K562 (cell line): ENCODE measurements at regions not wholly inside any gene's neighbourhood (a gene's known extent, or its start where the extent isn't known, plus 50 kb on each side); places are given as distances from the start of the nearest gene placed in this dataset.
"Not testable (repeated sequence)": the region's sequence is repeated elsewhere in the genome, so short reads cannot be mapped to it uniquely, and the experiment has no call there.

Experiments
- ATAC-seq: fragments of 200-7000 bp; cut with Tn5 transposase; 3 replicates; pipeline ENCODE4 v1.9.1; 2020; ENCODE audit warnings: moderate library complexity
- BruUV-seq: library from RNA; stranded (reverse); fragments of 400-500 nt; replicated peaks from 2 replicates; lab custom pipeline; 2021; lab: Mats Ljungman, UMichigan
- CTCF ChIA-PET: fragments of 300-600 bp; formaldehyde crosslinking; extraction: SDS; loops from one replicate; lab custom pipeline; 2021; ENCODE audit warnings: low intra/inter-chr PET ratio; lab: Yijun Ruan, JAX
- POLR2A ChIA-PET: fragments of 300-600, 350-650 bp; sonication (Branson Sonifier 250); formaldehyde crosslinking; extraction: SDS; loops from one replicate; lab custom pipeline; 2021; ENCODE audit warnings: antibody characterized with exemption, inconsistent platforms; lab: Yijun Ruan, JAX
- DNase-seq, 4 experiments: peaks; one replicate each; pipeline versions ENCODE4 v3.0.0 to v3.0.0-alpha.2; 2011 to 2018; ENCODE audit warnings: low spot score in 3 of 4, mixed read lengths in 3 of 4; ENCODE audit errors: extremely low read depth in 1 of 4
- FAIRE-seq: peaks from 2 replicates; lab custom pipeline; 2011; peaks lifted over from hg19 to GRCh38; lab: Jason Lieb, UNC
- H2AFZ ChIP-seq: 2 replicates; pipeline ENCODE4 v1.6.0; 2011; ENCODE audit warnings: low read depth, low read length, control low read depth, inconsistent platforms
- H3K27ac ChIP-seq: fragments of 200-600 bp; 3 replicates; pipeline ENCODE4 v1.8.0; 2011; ENCODE audit warnings: low read depth, mild to moderate bottlenecking, control low read depth, inconsistent platforms, low read length, moderate library complexity, mixed read lengths; ENCODE audit errors: extremely low read depth
- H3K27me3 ChIP-seq, 2 experiments: fragments of 300-600 bp in 1 of 2; 2 replicates in 1 of 2; 3 replicates in 1 of 2; pipeline versions ENCODE4 v1.6.0 to v1.8.0; 2011; ENCODE audit warnings: inconsistent platforms in 2 of 2, low read length in 2 of 2, mild to moderate bottlenecking in 1 of 2, mixed read lengths in 1 of 2, moderate library complexity in 1 of 2; ENCODE audit not compliant: control insufficient read depth in 2 of 2, insufficient read depth in 2 of 2
- H3K36me3 ChIP-seq: fragments of 300-600 bp; 3 replicates; pipeline ENCODE4 v1.8.0; 2011; ENCODE audit warnings: mild to moderate bottlenecking, low read length, inconsistent platforms; ENCODE audit not compliant: control insufficient read depth, insufficient read depth
- H3K4me1 ChIP-seq, 2 experiments: fragments of 200-600 bp in 1 of 2; replicated peaks in 1 of 2; 2 replicates in 1 of 2; 3 replicates in 1 of 2; pipeline versions ENCODE4 v1.5.1 to v1.8.0; 2011; ENCODE audit warnings: inconsistent platforms in 2 of 2, low read length in 2 of 2, mild to moderate bottlenecking in 1 of 2, mixed read lengths in 1 of 2, moderate library complexity in 1 of 2; ENCODE audit not compliant: control insufficient read depth in 2 of 2, insufficient read depth in 2 of 2
- H3K4me2 ChIP-seq: 2 replicates; pipeline ENCODE4 v1.6.1; 2011; ENCODE audit warnings: low read length, control low read depth, inconsistent platforms, mixed read lengths; ENCODE audit not compliant: insufficient read depth
- H3K4me3 ChIP-seq: fragments of 200-600 bp; sonication (generic), shearing (Covaris generic); 2 replicates; pipeline ENCODE4 v1.5.1; 2016; ENCODE audit warnings: control low read depth, inconsistent platforms
- H3K79me2 ChIP-seq: fragments of 200-600 bp; 3 replicates; pipeline ENCODE4 v1.8.0; 2011; ENCODE audit warnings: low read length, inconsistent platforms; ENCODE audit not compliant: control insufficient read depth, insufficient read depth
- H3K9ac ChIP-seq, 2 experiments: 2 replicates each; pipeline versions ENCODE4 v1.6.0 to v1.6.1; 2011; ENCODE audit warnings: low read depth in 2 of 2, low read length in 2 of 2, control low read depth in 1 of 2, inconsistent platforms in 1 of 2, mild to moderate bottlenecking in 1 of 2, mixed read lengths in 1 of 2; ENCODE audit not compliant: insufficient read depth in 1 of 2
- H3K9me1 ChIP-seq: one replicate; pipeline ENCODE4 v1.6.0; 2011; ENCODE audit warnings: inconsistent platforms, mild to moderate bottlenecking, low read length, moderate library complexity; ENCODE audit not compliant: control insufficient read depth, insufficient read depth
- H3K9me3 ChIP-seq: replicated peaks from 2 replicates; pipeline ENCODE4 v1.5.1; 2011; ENCODE audit warnings: low read depth, low read length, inconsistent platforms; ENCODE audit not compliant: control insufficient read depth, insufficient read depth
- H4K20me1 ChIP-seq: replicated peaks from 2 replicates; pipeline ENCODE4 v1.6.1; 2011; ENCODE audit warnings: low read length, inconsistent platforms, mixed read lengths; ENCODE audit not compliant: control insufficient read depth, insufficient read depth
- BRF1 ChIP-seq: IDR thresholded peaks from 3 replicates; pipeline ENCODE4 v1.6.1; 2011; ENCODE audit warnings: borderline replicate concordance, mild to moderate bottlenecking; ENCODE audit not compliant: insufficient read length; ENCODE audit errors: extremely low read depth
- CTCF ChIP-seq, 3 experiments: IDR thresholded peaks in 2 of 3; conservative IDR thresholded peaks in 1 of 3; 2 replicates each; pipeline ENCODE4 v1.5.1; 2011 to 2012; ENCODE audit warnings: low read length in 3 of 3, mild to moderate bottlenecking in 3 of 3, control low read depth in 2 of 3, improper control_type of control experiment in 1 of 3, inconsistent platforms in 1 of 3, low read depth in 1 of 3, mixed read lengths in 1 of 3, moderate library complexity in 1 of 3; ENCODE audit not compliant: insufficient read depth in 2 of 3
- IRF1 ChIP-seq: sonication (generic); formaldehyde crosslinking; IDR thresholded peaks from 2 replicates; pipeline ENCODE4 v1.8.0; 2022; ENCODE audit warnings: missing genetic modification reagents, mild to moderate bottlenecking, borderline replicate concordance
- NFYB ChIP-seq: IDR thresholded peaks from 2 replicates; pipeline ENCODE4 v1.6.1; 2011; ENCODE audit warnings: mild to moderate bottlenecking, moderate library complexity; ENCODE audit not compliant: insufficient read length; ENCODE audit errors: extremely low read depth
- PYGO2 ChIP-seq: fragments of 450-650 bp; IDR thresholded peaks from 2 replicates; pipeline ENCODE4 v1.6.1; 2016; ENCODE audit warnings: mild to moderate bottlenecking, missing genetic modification characterization, moderate library complexity, missing compliant biosample characterization
- SMC3 ChIP-seq: conservative IDR thresholded peaks from 2 replicates; pipeline ENCODE4 v1.6.1; 2011; ENCODE audit warnings: low read depth, low read length, improper control_type of control experiment; ENCODE audit not compliant: insufficient read depth
- WHSC1 ChIP-seq: IDR thresholded peaks from one replicate; pipeline ENCODE4 v1.6.1; 2012; ENCODE audit warnings: low read length, control low read depth, inconsistent platforms
- ZNF507 ChIP-seq: conservative IDR thresholded peaks from 2 replicates; pipeline ENCODE4 v1.6.1; 2017; ENCODE audit warnings: missing genetic modification characterization, missing compliant biosample characterization
- ZNF707 ChIP-seq: fragments of 250-450 bp; sonication (Bioruptor Pico); conservative IDR thresholded peaks from 2 replicates; pipeline ENCODE4 v1.8.0; 2022; ENCODE audit warnings: inconsistent platforms, mild to moderate bottlenecking, moderate library complexity
- WGBS: fragments of 100-300 bp; shearing (Covaris generic); methylation state at CpG from one replicate; pipeline ENCODE4 v1.1.6; 2016; ENCODE audit warnings: low coverage, mixed read lengths; ENCODE audit not compliant: insufficient coverage; ENCODE audit errors: missing lambda C conversion rate; 5-methylcytosine and 5-hydroxymethylcytosine counted together
- in situ Hi-C: fragments of 300-500 bp; cut with MboI; formaldehyde crosslinking; loops from 4 replicates; pipeline ENCODE4 v1.15.0; 2018; ENCODE audit warnings: inconsistent platforms, mixed read lengths
- intact Hi-C: fragments of 100-400 bp; cut with micrococcal nuclease; formaldehyde crosslinking; loops from 2 replicates; pipeline ENCODE4 v1.14.2; 2022

- TF ChIP-seq BRF1 (no peak), PYGO2 (tag) (no peak), SMC3 (no peak), ZNF707 (no peak)
These were observed 186.3 kb downstream of the MYRFL start (continued) for GRCh38 chr12:70011353-70011752.

- peak overlapping the region; percentile 74 for H2AFZ ChIP-seq
- not testable (repeated sequence) for H3K9me3 ChIP-seq, DNase-seq
These were observed 188.0 kb downstream of the MYRFL start for GRCh38 chr12:70013016-70013415.

GRCh38 chr12:70028515-70028914, 203.5 kb downstream of the MYRFL start:
- H3K36me3 ChIP-seq, result no peaks in the 10 kb centered on the region
- CTCF ChIA-PET, result no interaction called here
- no peaks in the 10 kb centered on the region for H3K4me1 ChIP-seq
- no peaks in the 10 kb centered on the region for H3K27me3 ChIP-seq
- H3K79me2 ChIP-seq, result no peaks in the 10 kb centered on the region
- 32% methylated on average over 10 of the region's 15 CpGs for WGBS
- no peak overlapping the region for H3K27ac ChIP-seq
- POLR2A ChIA-PET, result interaction anchor here (0.6 kb wide), 1 partner anchor 400 kb away, joined by 3 read pairs; no protein-coding TSS in a partner anchor
- FAIRE-seq (no peak), DNase-seq (no peak), ATAC-seq (no peak)
- H3K9ac ChIP-seq, result no peak overlapping the region
- H3K9me3 ChIP-seq, result no peaks in the 10 kb centered on the region
- no peak overlapping the region for H2AFZ ChIP-seq
- H4K20me1 ChIP-seq, result no peaks in the 10 kb centered on the region
- BruUV-seq, result no TSS peak
- intact Hi-C loops (no loop called here), in situ Hi-C loops (no loop called here)
- H3K4me2 ChIP-seq, result no peak overlapping the region
- no peak overlapping the region for H3K4me3 ChIP-seq
- H3K9me1 ChIP-seq, result no peaks in the 10 kb centered on the region
- TF ChIP-seq NFYB (no peak), CTCF (IDR thresholded peaks at IDR 0.05 in 2 of 3, conservative IDR thresholded peaks at IDR 0.05 in 1 of 3; ENCODE audit: insufficient read depth in 2 of 3, low read depth in 1 of 3, low read length in 3 of 3) (no peak), ZNF507 (tag) (no peak), IRF1 (no peak), WHSC1 (no peak)

More at GRCh38 chr12:70013016-70013415, 188.0 kb downstream of the MYRFL start:
- Histone ChIP-seq H3K4me2 (peak overlapping the region; percentile 32; the same call in 1 of the 2 replicates), H3K9ac (peak overlapping the region in 1 of 2 experiments; percentile 52; a peak in 2 of 4 replicates)
- H4K20me1 ChIP-seq, H3K36me3 ChIP-seq, H3K79me2 ChIP-seq, H3K4me3 ChIP-seq, FAIRE-seq, POLR2A ChIA-PET, H3K4me1 ChIP-seq, H3K9me1 ChIP-seq, ATAC-seq, in situ Hi-C loops, H3K27me3 ChIP-seq, H3K27ac ChIP-seq, CTCF ChIA-PET, intact Hi-C loops, BruUV-seq: not testable (repeated sequence)
- 6% methylated on average over 8 of the region's 23 CpGs for WGBS
